ENCODE measurements at regions not wholly inside any gene's neighbourhood (a gene's known extent, or its start where the extent isn't known, plus 50 kb on each side); places are given as distances from the start of the nearest gene placed in this dataset.

- ATAC-seq (no peak), DNase-seq (ENCODE audit: low spot score) (peak; percentile 9)
- intact Hi-C loops (cut with DNase I): no loop called here
Observed at GRCh38 chr2:8484502-8485283, 197.2 kb upstream of the ID2 start.

- intact Hi-C loops (cut with DNase I): no loop called here
- no peak for ATAC-seq
- DNase-seq (ENCODE audit: low spot score): no peak
Observed at GRCh38 chr2:8485736-8486135, 196.1 kb upstream of the ID2 start.

GRCh38 chr2:8486141-8486540, 195.7 kb upstream of the ID2 start:
- no peak for DNase-seq (ENCODE audit: low spot score)
- intact Hi-C loops (cut with DNase I): no loop called here
- ATAC-seq: no peak

- intact Hi-C loops (cut with DNase I): no loop called here
- DNase-seq (ENCODE audit: low spot score) (peak; percentile 49), ATAC-seq (peak; percentile 49)
Observed at GRCh38 chr2:8487461-8487932, 194.4 kb upstream of the ID2 start.

- DNase-seq (ENCODE audit: low spot score): peak; percentile 40
- peak; percentile 28 for ATAC-seq
- intact Hi-C loops (cut with DNase I): no loop called here
Observed at GRCh38 chr2:8488001-8488738, 193.7 kb upstream of the ID2 start.

- intact Hi-C loops (cut with DNase I): no loop called here
- ATAC-seq (no peak), DNase-seq (ENCODE audit: low spot score) (peak; percentile 27)
Observed at GRCh38 chr2:8489221-8489620, 192.6 kb upstream of the ID2 start.

- intact Hi-C loops (cut with DNase I): no loop called here
- peak; percentile 4 for DNase-seq (ENCODE audit: low spot score)
- ATAC-seq: no peak
Observed at GRCh38 chr2:8489751-8490150, 192.1 kb upstream of the ID2 start.

GRCh38 chr2:8490166-8490721, 191.6 kb upstream of the ID2 start:
- peak; percentile 22 for DNase-seq (ENCODE audit: low spot score)
- intact Hi-C loops (cut with DNase I): no loop called here
- no peak for ATAC-seq

GRCh38 chr2:8491296-8492027, 190.4 kb upstream of the ID2 start:
- peak; percentile 30 for ATAC-seq
- intact Hi-C loops (cut with DNase I): no loop called here
- peak; percentile 34 for DNase-seq (ENCODE audit: low spot score)

- intact Hi-C loops (cut with DNase I): no loop called here
- DNase-seq (ENCODE audit: low spot score) (no peak), ATAC-seq (no peak)
Observed at GRCh38 chr2:8494151-8494550, 187.7 kb upstream of the ID2 start.

GRCh38 chr2:8494589-8494988, 187.3 kb upstream of the ID2 start:
- ATAC-seq (no peak), DNase-seq (ENCODE audit: low spot score) (no peak)
- intact Hi-C loops (cut with DNase I): no loop called here

GRCh38 chr2:8495189-8495989, 186.5 kb upstream of the ID2 start:
- intact Hi-C loops (cut with DNase I): no loop called here
- DNase-seq (ENCODE audit: low spot score): peak; percentile 34
- no peak for ATAC-seq

- DNase-seq (ENCODE audit: low spot score): peak; percentile 32
- intact Hi-C loops (cut with DNase I): no loop called here
- ATAC-seq: no peak
Observed at GRCh38 chr2:8496079-8496478, 185.8 kb upstream of the ID2 start.

GRCh38 chr2:8496617-8497016, 185.2 kb upstream of the ID2 start:
- intact Hi-C loops (cut with DNase I): no loop called here
- peak; percentile 23 for DNase-seq (ENCODE audit: low spot score)
- ATAC-seq: no peak

GRCh38 chr2:8498994-8499393, 182.9 kb upstream of the ID2 start:
- intact Hi-C loops (cut with DNase I): no loop called here
- no peak for DNase-seq (ENCODE audit: low spot score)

GRCh38 chr2:8500124-8501054, 181.5 kb upstream of the ID2 start:
- DNase-seq (ENCODE audit: low spot score) (no peak), ATAC-seq (no peak)
- intact Hi-C loops (cut with DNase I): no loop called here

More at GRCh38 chr2:8498994-8499393, 182.9 kb upstream of the ID2 start:
- no peak for ATAC-seq

GRCh38 chr2:8501061-8501720, 180.7 kb upstream of the ID2 start:
- intact Hi-C loops (cut with DNase I): no loop called here
- DNase-seq (ENCODE audit: low spot score) (no peak), ATAC-seq (no peak)
